Loucy (cell line): ENCODE measurements at regions not wholly inside any gene's neighbourhood (a gene's known extent, or its start where the extent isn't known, plus 50 kb on each side); places are given as distances from the start of the nearest gene placed in this dataset.
A peak's percentile ranks its signal among the peaks of the same experiment; 100 is the strongest.

ENCODE experiments used
- EZH2phosphoT487 ChIP-seq: fragments of 200-600 bp; IDR thresholded peaks from 2 replicates; pipeline ENCODE4 v1.6.1; 2018; ENCODE audit warnings: antibody characterized with exemption, mild to moderate bottlenecking, moderate library complexity, borderline replicate concordance
- TF ChIP-seq, protein P1 (sequence below): fragments of 200-600 bp; sonication (generic); conservative IDR thresholded peaks from 2 replicates; pipeline ENCODE4 v1.5.1; 2014; ENCODE audit warnings: mild to moderate bottlenecking, antibody characterized with exemption, low read length

DNA sequence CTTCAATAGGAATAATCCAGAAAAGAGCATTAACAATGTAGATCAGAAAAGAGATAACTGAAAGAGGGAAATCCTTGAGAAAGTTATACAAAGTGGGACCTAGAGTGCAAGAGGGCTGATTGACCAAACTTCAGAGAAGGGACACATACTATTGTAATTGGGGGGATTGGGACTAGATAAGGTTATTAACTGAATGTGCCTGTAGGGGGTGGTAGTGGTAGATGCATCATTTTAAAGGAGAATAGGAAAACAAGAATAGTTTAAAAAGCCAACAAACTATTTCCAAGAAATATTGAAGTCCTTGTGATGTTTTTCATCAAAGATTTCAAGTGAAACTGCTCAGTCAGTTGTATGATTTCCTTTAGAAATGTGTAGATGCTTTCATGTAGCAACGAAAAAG, 468.5 kb downstream of the TAF11L14 start:
- TF ChIP-seq, protein P1, sequence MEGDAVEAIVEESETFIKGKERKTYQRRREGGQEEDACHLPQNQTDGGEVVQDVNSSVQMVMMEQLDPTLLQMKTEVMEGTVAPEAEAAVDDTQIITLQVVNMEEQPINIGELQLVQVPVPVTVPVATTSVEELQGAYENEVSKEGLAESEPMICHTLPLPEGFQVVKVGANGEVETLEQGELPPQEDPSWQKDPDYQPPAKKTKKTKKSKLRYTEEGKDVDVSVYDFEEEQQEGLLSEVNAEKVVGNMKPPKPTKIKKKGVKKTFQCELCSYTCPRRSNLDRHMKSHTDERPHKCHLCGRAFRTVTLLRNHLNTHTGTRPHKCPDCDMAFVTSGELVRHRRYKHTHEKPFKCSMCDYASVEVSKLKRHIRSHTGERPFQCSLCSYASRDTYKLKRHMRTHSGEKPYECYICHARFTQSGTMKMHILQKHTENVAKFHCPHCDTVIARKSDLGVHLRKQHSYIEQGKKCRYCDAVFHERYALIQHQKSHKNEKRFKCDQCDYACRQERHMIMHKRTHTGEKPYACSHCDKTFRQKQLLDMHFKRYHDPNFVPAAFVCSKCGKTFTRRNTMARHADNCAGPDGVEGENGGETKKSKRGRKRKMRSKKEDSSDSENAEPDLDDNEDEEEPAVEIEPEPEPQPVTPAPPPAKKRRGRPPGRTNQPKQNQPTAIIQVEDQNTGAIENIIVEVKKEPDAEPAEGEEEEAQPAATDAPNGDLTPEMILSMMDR, result peak; percentile 27; the same call in 1 of the 2 replicates
- TF ChIP-seq EZH2phosphoT487, result no peak
